ENCODE measurements at regions not wholly inside any gene's neighbourhood (a gene's known extent, or its start where the extent isn't known, plus 50 kb on each side); places are given as distances from the start of the nearest gene placed in this dataset.

GRCh38 chr3:99429502-99429901, 208.9 kb upstream of the COL8A1 start:
- Histone ChIP-seq H3K4me1 (ENCODE audit: insufficient read depth) (no peaks in the 10 kb centered on the region), H3K79me2 (no peaks in the 10 kb centered on the region), H3K4me2 (no peak overlapping the region), H3K9me3 (ENCODE audit: low read depth) (no peaks in the 10 kb centered on the region), H2AFZ (no peak overlapping the region), H3K36me3 (replicated peaks; ENCODE audit: insufficient read depth, low read depth) (no peaks in the 10 kb centered on the region), H3K9me2 (replicated peaks; ENCODE audit: insufficient read depth) (no peaks in the 10 kb centered on the region), H3K4me3 (no peak overlapping the region), H3K27me3 (no peaks in the 10 kb centered on the region), H4K20me1 (ENCODE audit: insufficient read depth, poor library complexity, severe bottlenecking) (no peaks in the 10 kb centered on the region), H3K27ac (no peak overlapping the region)
- WGBS (ENCODE audit: low lambda C conversion rate, missing lambda C conversion rate) = 94% methylated on average over 2 of the region's 2 CpGs
- no peak for DNase-seq (ENCODE audit: low spot score)
- TF ChIP-seq CTCF (IDR thresholded peaks at IDR 0.05; ENCODE audit: poor library complexity) = no peak

DNA sequence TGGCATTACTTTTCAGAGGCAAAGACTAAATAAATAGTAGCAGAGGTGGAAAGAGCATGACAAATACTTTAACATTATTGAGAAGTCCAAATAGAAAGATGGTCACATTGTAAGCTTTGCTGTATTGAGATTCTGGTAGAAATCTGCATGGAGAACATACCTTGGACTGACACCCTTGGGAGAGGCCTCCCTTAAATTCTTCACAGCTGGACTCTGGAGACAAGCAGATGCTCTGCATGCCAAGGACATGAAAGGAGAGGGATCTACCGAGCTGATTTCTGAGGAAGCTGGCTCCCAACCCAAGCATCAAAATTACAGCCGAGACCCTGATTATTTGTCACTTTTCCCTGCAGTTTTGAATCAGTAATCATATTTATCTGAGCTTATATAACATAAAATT, 212.5 kb upstream of the COL8A1 start:
- H4K20me1 ChIP-seq (ENCODE audit: insufficient read depth, poor library complexity, severe bottlenecking) = no peaks in the 10 kb centered on the region
- H3K79me2 ChIP-seq = no peaks in the 10 kb centered on the region
- no peak overlapping the region for H2AFZ ChIP-seq
- 67% methylated on average over 2 of the region's 2 CpGs for WGBS (ENCODE audit: low lambda C conversion rate, missing lambda C conversion rate)
- no peaks in the 10 kb centered on the region for H3K36me3 ChIP-seq (replicated peaks; ENCODE audit: insufficient read depth, low read depth)
- H3K4me1 ChIP-seq (ENCODE audit: insufficient read depth) = no peaks in the 10 kb centered on the region
- H3K27me3 ChIP-seq = no peaks in the 10 kb centered on the region
- no peak overlapping the region for H3K27ac ChIP-seq
- H3K9me3 ChIP-seq (ENCODE audit: low read depth) = no peaks in the 10 kb centered on the region
- H3K9me2 ChIP-seq (replicated peaks; ENCODE audit: insufficient read depth) = no peaks in the 10 kb centered on the region
- H3K4me3 ChIP-seq = no peak overlapping the region
- DNase-seq (ENCODE audit: low spot score) = no peak
- no peak overlapping the region for H3K4me2 ChIP-seq
- TF ChIP-seq EZH2phosphoT487 (IDR thresholded peaks at IDR 0.05; ENCODE audit: low read depth, severe bottlenecking, unreplicated experiment) (no peak), CTCF (IDR thresholded peaks at IDR 0.05; ENCODE audit: poor library complexity) (no peak), EZH2 (IDR thresholded peaks at IDR 0.05; ENCODE audit: borderline replicate concordance) (no peak)

GRCh38 chr3:99419116-99419515, 219.3 kb upstream of the COL8A1 start:
- no peaks in the 10 kb centered on the region for H4K20me1 ChIP-seq (ENCODE audit: insufficient read depth, poor library complexity, severe bottlenecking)
- H3K27ac ChIP-seq = no peak overlapping the region
- no peak for TF ChIP-seq EZH2 (IDR thresholded peaks at IDR 0.05; ENCODE audit: borderline replicate concordance)
- no peak for TF ChIP-seq EZH2phosphoT487 (IDR thresholded peaks at IDR 0.05; ENCODE audit: low read depth, severe bottlenecking, unreplicated experiment)
- TF ChIP-seq CTCF (IDR thresholded peaks at IDR 0.05; ENCODE audit: poor library complexity) = no peak
- no peaks in the 10 kb centered on the region for H3K9me3 ChIP-seq (ENCODE audit: low read depth)
- no peak for DNase-seq (ENCODE audit: low spot score)
- 85% methylated on average over 1 of the region's 1 CpG for WGBS (ENCODE audit: low lambda C conversion rate, missing lambda C conversion rate)
- no peaks in the 10 kb centered on the region for H3K36me3 ChIP-seq (replicated peaks; ENCODE audit: insufficient read depth, low read depth)
- no peaks in the 10 kb centered on the region for H3K27me3 ChIP-seq
- H3K4me2 ChIP-seq = no peak overlapping the region
- no peaks in the 10 kb centered on the region for H3K9me2 ChIP-seq (replicated peaks; ENCODE audit: insufficient read depth)
- no peak overlapping the region for H3K4me3 ChIP-seq
- H2AFZ ChIP-seq = no peak overlapping the region
- no peaks in the 10 kb centered on the region for H3K79me2 ChIP-seq
- H3K4me1 ChIP-seq (ENCODE audit: insufficient read depth) = no peaks in the 10 kb centered on the region

GRCh38 chr3:99418709-99419108, 219.7 kb upstream of the COL8A1 start:
- Histone ChIP-seq H4K20me1 (ENCODE audit: insufficient read depth, poor library complexity, severe bottlenecking) (no peaks in the 10 kb centered on the region), H3K27me3 (no peaks in the 10 kb centered on the region), H3K36me3 (replicated peaks; ENCODE audit: insufficient read depth, low read depth) (no peaks in the 10 kb centered on the region), H3K4me2 (no peak overlapping the region), H3K9me2 (replicated peaks; ENCODE audit: insufficient read depth) (no peaks in the 10 kb centered on the region), H3K4me3 (no peak overlapping the region), H3K79me2 (no peaks in the 10 kb centered on the region), H3K27ac (no peak overlapping the region), H3K4me1 (ENCODE audit: insufficient read depth) (no peaks in the 10 kb centered on the region), H3K9me3 (ENCODE audit: low read depth) (no peaks in the 10 kb centered on the region), H2AFZ (no peak overlapping the region)
- DNase-seq (ENCODE audit: low spot score) = no peak
- TF ChIP-seq CTCF (IDR thresholded peaks at IDR 0.05; ENCODE audit: poor library complexity) (no peak), EZH2 (IDR thresholded peaks at IDR 0.05; ENCODE audit: borderline replicate concordance) (no peak), EZH2phosphoT487 (IDR thresholded peaks at IDR 0.05; ENCODE audit: low read depth, severe bottlenecking, unreplicated experiment) (no peak)
- WGBS (ENCODE audit: low lambda C conversion rate, missing lambda C conversion rate) = 83% methylated on average over 3 of the region's 3 CpGs
